Right lobe of liver (tissue), 4 donors: ENCODE measurements at regions not wholly inside any gene's neighbourhood (a gene's known extent, or its start where the extent isn't known, plus 50 kb on each side); places are given as distances from the start of the nearest gene placed in this dataset.

ENCODE experiments used
- CTCF ChIP-seq, 4 donors: fragments of 200-600 bp in 3 of 4; fragments of 450-650 bp in 1 of 4; IDR thresholded peaks; one replicate each; pipeline versions ENCODE4 v1.5.1 to v1.8.0; 2016 to 2022; ENCODE audit warnings: antibody characterized with exemption in 4 of 4, mild to moderate bottlenecking in 2 of 4
- POLR2A ChIP-seq: fragments of 450-650 bp; IDR thresholded peaks from one replicate; pipeline ENCODE4 v1.6.1; 2017; ENCODE audit warnings: antibody characterized with exemption, mild to moderate bottlenecking
- donor health status: DM: no; HTN: no; CAD: no.
- donor health status: DM: no; HTN: no; CAD: no.
- donor health status: DM: no; HTN: yes; CAD: no.

GRCh38 chr10:14456218-14456869 is 125.6 kb upstream of the FRMD4A start:
- TF ChIP-seq CTCF (IDR thresholded peaks at IDR 0.05) = no peak
- TF ChIP-seq POLR2A = no peak
